SK-N-SH (cell line): ENCODE measurements at regions not wholly inside any gene's neighbourhood (a gene's known extent, or its start where the extent isn't known, plus 50 kb on each side); places are given as distances from the start of the nearest gene placed in this dataset.
"Not testable (repeated sequence)": the region's sequence is repeated elsewhere in the genome, so short reads cannot be mapped to it uniquely, and the experiment has no call there.

Source experiments
- CTCF ChIA-PET: fragments of 300-600, 350-600 bp; formaldehyde crosslinking; extraction: SDS; loops from one replicate; lab custom pipeline; 2021; lab: Yijun Ruan, JAX
- POLR2A ChIA-PET: fragments of 350-600 bp; sonication (Branson Sonifier 250); formaldehyde crosslinking; extraction: SDS; loops from one replicate; lab custom pipeline; 2020; ENCODE audit warnings: antibody characterized with exemption, inconsistent platforms; lab: Yijun Ruan, JAX
- DNase-seq: peaks from one replicate; pipeline ENCODE4 v3.0.0; 2012
- H2AFZ ChIP-seq: fragments of 200-600 bp; sonication (generic); 2 replicates; pipeline ENCODE4 v1.8.1; 2016; ENCODE audit warnings: antibody characterized with exemption, mild to moderate bottlenecking, low read depth
- H3F3A ChIP-seq: fragments of 200-600 bp; sonication (generic); replicated peaks from 2 replicates; pipeline ENCODE3; 2016; ENCODE audit warnings: antibody characterized with exemption, mild to moderate bottlenecking; ENCODE audit not compliant: insufficient read depth
- H3K27ac ChIP-seq, 2 experiments: fragments of 200-500 bp in 1 of 2; fragments of 200-600 bp in 1 of 2; sonication (Bioruptor generic) in 1 of 2; sonication (generic), shearing (Covaris generic) in 1 of 2; 2 replicates each; pipeline versions ENCODE4 v1.5.1 to v1.6.1; 2014 to 2016; ENCODE audit warnings: low read depth in 2 of 2, inconsistent platforms in 1 of 2, low read length in 1 of 2, mild to moderate bottlenecking in 1 of 2, mixed read lengths in 1 of 2
- H3K27me3 ChIP-seq: fragments of 200-600 bp; sonication (generic), shearing (Covaris generic); 2 replicates; pipeline ENCODE4 v1.6.1; 2016; ENCODE audit warnings: mixed run types; ENCODE audit not compliant: insufficient read depth
- H3K36me3 ChIP-seq, 2 experiments: fragments of 200-500 bp in 1 of 2; fragments of 200-600 bp in 1 of 2; sonication (Bioruptor generic) in 1 of 2; sonication (generic) in 1 of 2; replicated peaks in 1 of 2; 2 replicates each; pipeline versions ENCODE3 to v1.5.1; 2014 to 2016; ENCODE audit warnings: low read length in 1 of 2, mild to moderate bottlenecking in 1 of 2; ENCODE audit not compliant: insufficient read depth in 2 of 2, control insufficient read depth in 1 of 2
- H3K4me1 ChIP-seq, 2 experiments: fragments of 200-500 bp in 1 of 2; fragments of 200-600 bp in 1 of 2; sonication (Bioruptor generic) in 1 of 2; sonication (generic), shearing (Covaris generic) in 1 of 2; 2 replicates each; pipeline versions ENCODE4 v1.5.1 to v1.6.1; 2014 to 2016; ENCODE audit warnings: low read depth in 1 of 2, low read length in 1 of 2, mixed run types in 1 of 2; ENCODE audit not compliant: insufficient read depth in 2 of 2, control insufficient read depth in 1 of 2
- H3K4me2 ChIP-seq: fragments of 200-600 bp; sonication (generic), shearing (Covaris generic); 2 replicates; pipeline ENCODE4 v1.6.1; 2017; ENCODE audit warnings: mixed run types
- H3K4me3 ChIP-seq, 2 experiments: fragments of 200-500 bp in 1 of 2; fragments of 200-600 bp in 1 of 2; sonication (Bioruptor generic) in 1 of 2; sonication (generic), shearing (Covaris generic) in 1 of 2; 2 replicates each; pipeline versions ENCODE4 v1.5.1 to v1.8.1; 2014 to 2016; ENCODE audit warnings: low read depth in 2 of 2, inconsistent platforms in 1 of 2, low read length in 1 of 2, mild to moderate bottlenecking in 1 of 2, mixed read lengths in 1 of 2, moderate library complexity in 1 of 2
- H3K79me2 ChIP-seq: fragments of 200-600 bp; sonication (generic); 2 replicates; pipeline ENCODE4 v1.8.1; 2017; ENCODE audit warnings: mild to moderate bottlenecking; ENCODE audit not compliant: insufficient read depth
- H3K9ac ChIP-seq: fragments of 200-600 bp; sonication (generic); 2 replicates; pipeline ENCODE4 v1.6.1; 2017; ENCODE audit warnings: mixed run types
- H3K9me2 ChIP-seq: fragments of 200-600 bp; sonication (generic); 2 replicates; pipeline ENCODE4 v1.6.1; 2017; ENCODE audit warnings: mixed run types
- H3K9me3 ChIP-seq: fragments of 200-600 bp; sonication (generic); 2 replicates; pipeline ENCODE4 v1.6.1; 2017; ENCODE audit warnings: mixed run types, mild to moderate bottlenecking, moderate library complexity
- H4K20me1 ChIP-seq: fragments of 200-600 bp; sonication (generic); 2 replicates; pipeline ENCODE4 v1.6.1; 2017; ENCODE audit warnings: mild to moderate bottlenecking, mixed run types; ENCODE audit not compliant: insufficient read depth
- FOSL2 ChIP-seq: IDR thresholded peaks from 2 replicates; pipeline ENCODE4 v1.4.0; 2012; ENCODE audit warnings: low read depth, mild to moderate bottlenecking, moderate library complexity, borderline replicate concordance
- GABPA ChIP-seq: IDR thresholded peaks from 2 replicates; pipeline ENCODE4 v1.4.0; 2012; ENCODE audit warnings: low read depth, mild to moderate bottlenecking
- MEF2A ChIP-seq: IDR thresholded peaks from 2 replicates; pipeline ENCODE4 v1.4.0; 2012; ENCODE audit warnings: low read depth, borderline replicate concordance
- RAD21 ChIP-seq: IDR thresholded peaks from 2 replicates; pipeline ENCODE4 v1.6.1; 2012; ENCODE audit warnings: mild to moderate bottlenecking, low read length
- SMC3 ChIP-seq: IDR thresholded peaks from 2 replicates; pipeline ENCODE4 v1.6.1; 2012; ENCODE audit warnings: low read depth, low read length, improper control_type of control experiment
- TEAD4 ChIP-seq: IDR thresholded peaks from 2 replicates; pipeline ENCODE4 v1.4.0; 2012; ENCODE audit warnings: mild to moderate bottlenecking, borderline replicate concordance; ENCODE audit not compliant: insufficient read depth
- WGBS: methylation state at CpG from one replicate; pipeline ENCODE4 v1.1.6; 2017; ENCODE audit warnings: low lambda C conversion rate; 5-methylcytosine and 5-hydroxymethylcytosine counted together
- TF ChIP-seq, protein P1 (sequence below): fragments of 150-350 bp; IDR thresholded peaks from 2 replicates; pipeline ENCODE4 v1.6.1; 2017; ENCODE audit warnings: antibody characterized with exemption, low read length, low read depth, borderline replicate concordance
- TF ChIP-seq, protein P2 (sequence below): IDR thresholded peaks from 2 replicates; pipeline ENCODE4 v1.4.0; 2012; ENCODE audit warnings: low read depth
- TF ChIP-seq, protein P3 (sequence below): IDR thresholded peaks from 2 replicates; pipeline ENCODE4 v1.4.0; 2012; ENCODE audit warnings: low read depth, borderline replicate concordance
- TF ChIP-seq, protein P4 (sequence below): IDR thresholded peaks from 2 replicates; pipeline ENCODE4 v1.6.1; 2012; ENCODE audit warnings: mild to moderate bottlenecking, low read depth, low read length, moderate library complexity
- TF ChIP-seq, protein P5 (sequence below): IDR thresholded peaks from 2 replicates; pipeline ENCODE4 v1.4.0; 2012; ENCODE audit warnings: low read depth, borderline replicate concordance

DNA sequence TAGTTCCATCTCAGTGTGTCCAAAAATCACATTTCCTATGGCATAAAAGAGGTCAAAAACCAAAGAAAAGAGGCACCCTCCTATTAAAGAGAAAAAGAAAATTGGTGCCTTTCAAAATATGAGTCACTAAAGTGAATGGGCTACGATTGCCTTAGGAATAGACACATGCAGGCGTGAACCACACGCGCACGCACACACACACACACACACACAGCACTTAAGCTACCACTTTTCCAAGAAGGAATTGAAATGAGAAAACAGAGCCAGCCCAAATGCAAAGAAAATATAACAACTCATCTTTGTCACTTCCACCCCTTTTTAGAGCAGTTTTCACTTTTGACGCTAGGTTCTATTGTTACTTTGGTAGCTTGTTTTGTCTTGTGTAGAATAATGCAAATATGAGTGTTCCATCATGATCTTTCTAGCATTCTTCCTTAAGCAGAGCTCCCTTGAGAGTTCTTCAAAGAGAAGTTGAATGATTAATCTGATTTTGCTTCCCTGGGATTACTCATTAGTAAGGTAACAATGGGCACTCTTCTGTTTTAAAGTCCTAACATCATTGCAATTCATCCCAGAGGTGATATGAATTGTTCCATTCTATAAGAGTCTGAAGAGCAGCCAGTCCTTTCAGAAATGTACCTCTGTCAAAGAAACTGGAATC lies 239.2 kb upstream of the GNPDA2 start (continued):
- TF ChIP-seq, protein P1, sequence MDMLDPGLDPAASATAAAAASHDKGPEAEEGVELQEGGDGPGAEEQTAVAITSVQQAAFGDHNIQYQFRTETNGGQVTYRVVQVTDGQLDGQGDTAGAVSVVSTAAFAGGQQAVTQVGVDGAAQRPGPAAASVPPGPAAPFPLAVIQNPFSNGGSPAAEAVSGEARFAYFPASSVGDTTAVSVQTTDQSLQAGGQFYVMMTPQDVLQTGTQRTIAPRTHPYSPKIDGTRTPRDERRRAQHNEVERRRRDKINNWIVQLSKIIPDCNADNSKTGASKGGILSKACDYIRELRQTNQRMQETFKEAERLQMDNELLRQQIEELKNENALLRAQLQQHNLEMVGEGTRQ: no peak
- TF ChIP-seq FOSL2 (no peak), TEAD4 (no peak), RAD21 (no peak)

DNA sequence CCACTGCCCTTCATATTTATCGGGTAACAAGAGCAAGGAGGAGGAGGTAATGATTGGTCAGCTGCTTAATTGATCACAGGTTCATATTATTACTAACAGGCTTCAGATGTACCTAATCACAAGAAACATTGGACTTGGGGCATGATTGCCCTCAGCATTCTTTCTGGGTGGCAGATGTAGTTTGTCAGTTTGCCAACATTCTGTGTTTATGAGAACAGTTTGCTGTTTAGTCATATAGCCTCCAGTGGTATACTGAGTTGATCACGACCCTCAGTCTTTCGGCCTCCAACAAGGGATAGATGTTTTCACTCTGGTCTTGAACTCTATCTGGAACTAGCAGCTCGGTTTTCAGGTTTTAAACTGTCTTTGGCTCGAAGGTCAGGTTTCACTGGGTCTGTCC lies 237.7 kb upstream of the GNPDA2 start:
- POLR2A ChIA-PET, H3K27me3 ChIP-seq, H3K27ac ChIP-seq, H3K4me2 ChIP-seq, H2AFZ ChIP-seq, H3F3A ChIP-seq, H3K79me2 ChIP-seq, H3K36me3 ChIP-seq, CTCF ChIA-PET, H4K20me1 ChIP-seq, H3K9ac ChIP-seq, H3K4me1 ChIP-seq, H3K9me2 ChIP-seq, DNase-seq, H3K4me3 ChIP-seq, H3K9me3 ChIP-seq: not testable (repeated sequence)
- WGBS: 9% methylated on average over 5 of the region's 5 CpGs

DNA sequence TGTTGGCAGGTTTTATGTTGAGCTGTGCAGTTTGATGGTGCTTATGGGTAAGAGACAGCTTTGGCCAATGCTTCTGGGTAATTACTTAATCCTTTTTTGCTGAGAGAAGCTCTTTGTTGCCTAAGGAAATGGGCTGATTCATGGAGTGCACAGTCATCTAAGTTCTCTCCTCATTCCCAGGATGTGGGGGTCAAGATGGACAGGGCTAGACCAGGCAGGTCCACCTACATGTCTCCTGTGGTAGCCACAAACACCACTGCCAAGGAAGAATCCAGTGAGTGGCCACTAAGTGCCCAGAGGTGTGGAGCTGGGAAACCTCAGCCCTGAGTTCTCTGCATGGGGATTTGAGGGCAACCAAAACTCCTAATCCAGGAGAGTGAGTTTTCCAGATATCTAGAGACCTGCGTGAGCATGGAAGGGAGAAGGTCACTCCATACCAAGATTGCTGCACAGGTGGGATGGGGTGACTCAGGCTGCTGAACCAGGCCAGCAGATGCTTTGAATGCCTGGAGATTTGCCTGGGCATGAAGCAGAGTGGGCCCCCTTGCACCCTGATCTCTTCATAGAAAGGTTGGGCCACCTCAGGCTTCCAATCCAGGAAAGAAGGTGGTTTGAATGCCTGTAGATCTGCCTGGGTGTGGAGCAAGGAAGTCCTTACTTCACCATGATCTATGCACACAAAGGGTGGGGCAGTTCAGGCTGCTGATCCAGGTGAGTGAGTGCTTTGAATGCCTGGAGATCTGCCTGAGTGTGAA lies 234.8 kb upstream of the GNPDA2 start:
- DNase-seq: no peak
- Histone ChIP-seq H3K27ac (no peak overlapping the region), H3K36me3 (no peaks in the 10 kb centered on the region), H3K4me2 (no peak overlapping the region), H3K9me2 (no peaks in the 10 kb centered on the region), H3K9ac (no peak overlapping the region), H3F3A (no peaks in the 10 kb centered on the region), H2AFZ (no peak overlapping the region), H3K9me3 (no peaks in the 10 kb centered on the region), H3K27me3 (no peaks in the 10 kb centered on the region), H4K20me1 (no peaks in the 10 kb centered on the region), H3K4me1 (no peaks in the 10 kb centered on the region), H3K79me2 (no peaks in the 10 kb centered on the region), H3K4me3 (no peak overlapping the region)
- ChIA-PET CTCF (no interaction called here), POLR2A (no interaction called here)
- 14% methylated on average over 1 of the region's 1 CpG for WGBS
- TF ChIP-seq GABPA: no peak
- TF ChIP-seq, protein P2, sequence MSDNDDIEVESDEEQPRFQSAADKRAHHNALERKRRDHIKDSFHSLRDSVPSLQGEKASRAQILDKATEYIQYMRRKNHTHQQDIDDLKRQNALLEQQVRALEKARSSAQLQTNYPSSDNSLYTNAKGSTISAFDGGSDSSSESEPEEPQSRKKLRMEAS: no peak
- TF ChIP-seq, protein P3, sequence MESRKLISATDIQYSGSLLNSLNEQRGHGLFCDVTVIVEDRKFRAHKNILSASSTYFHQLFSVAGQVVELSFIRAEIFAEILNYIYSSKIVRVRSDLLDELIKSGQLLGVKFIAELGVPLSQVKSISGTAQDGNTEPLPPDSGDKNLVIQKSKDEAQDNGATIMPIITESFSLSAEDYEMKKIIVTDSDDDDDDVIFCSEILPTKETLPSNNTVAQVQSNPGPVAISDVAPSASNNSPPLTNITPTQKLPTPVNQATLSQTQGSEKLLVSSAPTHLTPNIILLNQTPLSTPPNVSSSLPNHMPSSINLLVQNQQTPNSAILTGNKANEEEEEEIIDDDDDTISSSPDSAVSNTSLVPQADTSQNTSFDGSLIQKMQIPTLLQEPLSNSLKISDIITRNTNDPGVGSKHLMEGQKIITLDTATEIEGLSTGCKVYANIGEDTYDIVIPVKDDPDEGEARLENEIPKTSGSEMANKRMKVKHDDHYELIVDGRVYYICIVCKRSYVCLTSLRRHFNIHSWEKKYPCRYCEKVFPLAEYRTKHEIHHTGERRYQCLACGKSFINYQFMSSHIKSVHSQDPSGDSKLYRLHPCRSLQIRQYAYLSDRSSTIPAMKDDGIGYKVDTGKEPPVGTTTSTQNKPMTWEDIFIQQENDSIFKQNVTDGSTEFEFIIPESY: no peak
- TF ChIP-seq RAD21: no peak
- TF ChIP-seq SMC3: no peak
- TF ChIP-seq, protein P4, sequence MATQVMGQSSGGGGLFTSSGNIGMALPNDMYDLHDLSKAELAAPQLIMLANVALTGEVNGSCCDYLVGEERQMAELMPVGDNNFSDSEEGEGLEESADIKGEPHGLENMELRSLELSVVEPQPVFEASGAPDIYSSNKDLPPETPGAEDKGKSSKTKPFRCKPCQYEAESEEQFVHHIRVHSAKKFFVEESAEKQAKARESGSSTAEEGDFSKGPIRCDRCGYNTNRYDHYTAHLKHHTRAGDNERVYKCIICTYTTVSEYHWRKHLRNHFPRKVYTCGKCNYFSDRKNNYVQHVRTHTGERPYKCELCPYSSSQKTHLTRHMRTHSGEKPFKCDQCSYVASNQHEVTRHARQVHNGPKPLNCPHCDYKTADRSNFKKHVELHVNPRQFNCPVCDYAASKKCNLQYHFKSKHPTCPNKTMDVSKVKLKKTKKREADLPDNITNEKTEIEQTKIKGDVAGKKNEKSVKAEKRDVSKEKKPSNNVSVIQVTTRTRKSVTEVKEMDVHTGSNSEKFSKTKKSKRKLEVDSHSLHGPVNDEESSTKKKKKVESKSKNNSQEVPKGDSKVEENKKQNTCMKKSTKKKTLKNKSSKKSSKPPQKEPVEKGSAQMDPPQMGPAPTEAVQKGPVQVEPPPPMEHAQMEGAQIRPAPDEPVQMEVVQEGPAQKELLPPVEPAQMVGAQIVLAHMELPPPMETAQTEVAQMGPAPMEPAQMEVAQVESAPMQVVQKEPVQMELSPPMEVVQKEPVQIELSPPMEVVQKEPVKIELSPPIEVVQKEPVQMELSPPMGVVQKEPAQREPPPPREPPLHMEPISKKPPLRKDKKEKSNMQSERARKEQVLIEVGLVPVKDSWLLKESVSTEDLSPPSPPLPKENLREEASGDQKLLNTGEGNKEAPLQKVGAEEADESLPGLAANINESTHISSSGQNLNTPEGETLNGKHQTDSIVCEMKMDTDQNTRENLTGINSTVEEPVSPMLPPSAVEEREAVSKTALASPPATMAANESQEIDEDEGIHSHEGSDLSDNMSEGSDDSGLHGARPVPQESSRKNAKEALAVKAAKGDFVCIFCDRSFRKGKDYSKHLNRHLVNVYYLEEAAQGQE: no peak
- TF ChIP-seq, protein P5, sequence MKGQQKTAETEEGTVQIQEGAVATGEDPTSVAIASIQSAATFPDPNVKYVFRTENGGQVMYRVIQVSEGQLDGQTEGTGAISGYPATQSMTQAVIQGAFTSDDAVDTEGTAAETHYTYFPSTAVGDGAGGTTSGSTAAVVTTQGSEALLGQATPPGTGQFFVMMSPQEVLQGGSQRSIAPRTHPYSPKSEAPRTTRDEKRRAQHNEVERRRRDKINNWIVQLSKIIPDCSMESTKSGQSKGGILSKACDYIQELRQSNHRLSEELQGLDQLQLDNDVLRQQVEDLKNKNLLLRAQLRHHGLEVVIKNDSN: no peak
- no peak for TF ChIP-seq MEF2A
